ENCODE measurements at regions not wholly inside any gene's neighbourhood (a gene's known extent, or its start where the extent isn't known, plus 50 kb on each side); places are given as distances from the start of the nearest gene placed in this dataset.

DNA sequence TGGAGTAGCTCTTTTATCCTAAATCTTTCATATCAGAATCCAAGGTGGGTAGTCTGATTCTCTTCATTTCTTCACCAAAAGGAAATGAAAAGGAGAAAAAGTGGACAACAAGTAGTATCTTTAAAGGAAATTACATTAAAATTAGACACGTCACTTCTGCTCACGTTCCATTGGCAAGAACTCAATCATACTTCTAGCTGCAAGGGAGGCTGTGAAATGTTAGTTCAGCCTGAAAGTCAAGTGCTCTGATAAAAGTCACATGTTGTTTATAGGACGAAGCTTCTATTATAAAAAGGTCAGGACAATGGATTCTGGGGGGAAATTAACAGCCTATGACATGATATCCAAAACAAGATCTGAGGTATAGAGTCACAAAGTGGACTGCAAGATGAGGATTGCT, 164.6 kb upstream of the MCTP2 start:
- TF ChIP-seq SIN3A (IDR thresholded peaks at IDR 0.05; ENCODE audit: borderline replicate concordance, insufficient read depth, low read length), result no peak
- no peak for TF ChIP-seq FOXP2 (optimal IDR thresholded peaks at IDR 0.05; ENCODE audit: borderline replicate concordance, extremely low read depth, extremely low read length, insufficient read depth)

Data from PFSK-1 (cell line).